AG10803 (cell line): ENCODE measurements at regions not wholly inside any gene's neighbourhood (a gene's known extent, or its start where the extent isn't known, plus 50 kb on each side); places are given as distances from the start of the nearest gene placed in this dataset.

Experiments
- DNase-seq: peaks from one replicate; pipeline ENCODE4 v3.0.0; 2010; ENCODE audit warnings: low read depth
- H3K4me3 ChIP-seq: 2 replicates; pipeline ENCODE4 v1.5.1; 2011; ENCODE audit warnings: mild to moderate bottlenecking, low read length, control low read depth
- CTCF ChIP-seq: conservative IDR thresholded peaks from 2 replicates; pipeline ENCODE4 v1.5.1; 2011; ENCODE audit warnings: mild to moderate bottlenecking, low read length, control low read depth, inconsistent platforms

- no peak overlapping the region for H3K4me3 ChIP-seq
- DNase-seq, result no peak
- no peak for TF ChIP-seq CTCF
Observed at GRCh38 chr2:105468582-105469042, 69.8 kb upstream of the FHL2 start.

- H3K4me3 ChIP-seq, result no peak overlapping the region
- DNase-seq, result no peak
- TF ChIP-seq CTCF, result no peak
Observed at GRCh38 chr2:105464325-105464724, 65.5 kb upstream of the FHL2 start.

DNA sequence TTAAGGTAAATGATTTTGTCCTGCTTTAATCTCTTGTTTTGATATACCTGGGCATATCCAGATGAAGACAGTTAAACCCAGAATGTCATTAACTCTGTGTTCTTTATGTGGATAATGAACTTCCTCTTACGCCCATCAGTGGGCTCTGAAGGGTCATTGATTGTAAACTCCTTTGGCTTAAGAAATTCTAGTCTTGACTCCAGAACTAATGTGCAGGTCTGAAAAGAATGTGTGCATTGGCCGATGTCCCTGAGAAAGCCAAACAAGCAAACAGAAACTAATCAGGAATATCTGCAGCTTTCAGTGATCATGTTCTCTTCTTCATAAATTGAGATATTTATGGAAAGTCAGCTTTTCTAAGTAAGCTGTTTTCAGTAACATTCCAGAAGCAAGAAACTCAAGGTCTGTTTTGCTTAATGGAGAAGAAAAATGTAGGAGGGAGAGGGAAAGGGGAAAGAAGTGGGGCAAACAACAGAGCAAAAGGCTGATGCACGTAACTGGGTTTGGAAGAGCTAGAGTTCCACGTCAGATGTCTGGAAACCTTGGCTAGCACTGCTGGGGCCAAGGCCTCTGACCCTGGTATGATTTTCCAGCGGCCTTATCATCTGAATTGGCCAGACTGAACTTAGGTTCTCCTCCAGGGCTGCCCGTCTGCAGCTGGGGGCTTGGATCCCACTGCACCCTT lies 61.3 kb upstream of the FHL2 start:
- no peak for TF ChIP-seq CTCF
- peak; percentile 37 for DNase-seq
- H3K4me3 ChIP-seq, result no peak overlapping the region

DNA sequence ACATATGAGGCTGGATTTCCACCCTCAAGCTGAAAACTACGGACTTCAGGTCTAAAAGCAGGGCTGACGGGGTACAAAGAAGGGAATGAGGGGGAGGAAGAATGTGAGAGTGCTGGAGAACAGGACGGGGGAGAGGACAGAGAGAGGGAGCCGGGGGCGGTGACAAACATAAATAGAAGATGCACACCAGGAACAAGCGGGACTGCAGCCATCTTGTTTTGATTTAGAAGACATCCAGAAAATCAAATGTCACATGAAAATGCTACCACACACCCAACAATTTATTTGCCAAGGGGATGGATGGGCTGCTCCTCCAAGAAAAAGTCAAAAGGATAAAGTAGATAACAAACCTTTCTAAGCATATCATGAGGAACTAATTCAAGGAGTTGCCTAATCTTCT lies 59.2 kb upstream of the FHL2 start:
- no peak for DNase-seq
- no peak overlapping the region for H3K4me3 ChIP-seq
- no peak for TF ChIP-seq CTCF

DNA sequence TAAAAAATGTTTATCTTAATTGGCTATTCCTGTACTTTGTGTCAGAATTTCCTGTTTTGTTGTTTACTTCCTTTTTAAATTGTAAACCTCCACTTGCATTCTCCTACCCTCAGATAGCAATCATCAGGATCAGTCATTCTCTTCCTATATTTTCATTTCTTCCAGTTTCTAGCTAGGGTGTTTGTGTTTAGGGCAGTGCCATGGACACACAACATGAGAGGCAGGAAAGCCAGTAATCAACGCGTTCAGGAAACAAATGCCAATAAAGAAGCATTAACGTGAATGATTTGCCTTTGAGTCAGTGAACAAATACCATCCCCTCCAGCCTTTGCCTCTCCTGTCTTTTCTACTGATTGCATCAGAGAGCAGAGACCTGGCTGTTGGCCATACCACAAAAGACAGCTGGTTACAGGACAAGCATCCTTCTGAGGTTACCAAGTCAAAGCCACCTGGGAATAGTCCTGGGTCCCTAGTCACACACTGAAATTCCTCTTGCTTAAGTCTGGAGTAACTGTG lies 56.7 kb upstream of the FHL2 start:
- no peak for TF ChIP-seq CTCF
- no peak overlapping the region for H3K4me3 ChIP-seq
- DNase-seq, result peak; percentile 100

GRCh38 chr2:105454801-105455485 lies 56.1 kb upstream of the FHL2 start:
- peak; percentile 82 for DNase-seq
- no peak overlapping the region for H3K4me3 ChIP-seq
- peak; percentile 65 for TF ChIP-seq CTCF

DNA sequence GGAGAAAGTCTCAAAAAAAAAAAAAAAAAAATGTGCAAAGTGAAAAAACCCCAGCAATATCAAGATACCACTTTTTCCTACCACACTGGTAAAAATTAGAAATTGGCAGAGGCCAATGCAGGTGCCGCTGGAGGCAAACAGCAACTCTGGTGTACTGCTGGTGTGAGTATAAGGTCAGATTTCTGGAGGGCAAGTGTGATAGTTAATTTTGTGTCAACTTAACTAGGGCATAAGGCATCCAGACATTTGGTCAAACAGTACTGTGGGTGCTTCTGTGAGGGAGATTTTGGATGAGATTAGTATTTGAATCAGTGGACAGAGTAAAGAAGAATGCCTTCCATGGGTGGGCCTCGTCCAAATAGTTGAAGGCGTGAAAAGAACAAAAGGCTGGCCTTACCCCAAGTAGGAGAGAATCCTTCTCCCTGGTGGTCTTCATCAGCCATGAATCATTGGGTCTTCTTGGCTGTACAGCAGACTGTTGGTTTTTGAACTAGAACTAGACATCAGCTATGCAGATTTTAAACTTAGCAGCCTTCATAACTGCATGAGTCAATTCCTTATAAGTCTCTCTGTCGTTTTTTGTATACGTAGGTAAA lies 52.8 kb upstream of the FHL2 start:
- TF ChIP-seq CTCF, result no peak
- no peak for DNase-seq

More for the DNA sequence above, 52.8 kb upstream of the FHL2 start:
- no peak overlapping the region for H3K4me3 ChIP-seq
